NT2/D1 (cell line): ENCODE measurements at regions not wholly inside any gene's neighbourhood (a gene's known extent, or its start where the extent isn't known, plus 50 kb on each side); places are given as distances from the start of the nearest gene placed in this dataset.
"Not testable (repeated sequence)": the region's sequence is repeated elsewhere in the genome, so short reads cannot be mapped to it uniquely, and the experiment has no call there.

Experiments
- DNase-seq: peaks from one replicate; pipeline ENCODE4 v3.0.0-alpha.2; 2011; ENCODE audit warnings: low read depth, low spot score
- H3K27me3 ChIP-seq: 2 replicates; pipeline ENCODE4 v1.6.0; 2011; ENCODE audit warnings: mild to moderate bottlenecking; ENCODE audit not compliant: insufficient read length, insufficient read depth
- H3K36me3 ChIP-seq: 2 replicates; pipeline ENCODE4 v1.6.1; 2011; ENCODE audit warnings: mild to moderate bottlenecking, low read length, mixed read lengths; ENCODE audit not compliant: insufficient read depth, insufficient read length
- H3K4me1 ChIP-seq: 2 replicates; pipeline ENCODE4 v1.5.1; 2011; ENCODE audit not compliant: insufficient read depth, insufficient read length
- H3K4me3 ChIP-seq: 2 replicates; pipeline ENCODE4 v1.5.1; 2011; ENCODE audit warnings: low read depth; ENCODE audit not compliant: insufficient read length
- H3K9ac ChIP-seq: 2 replicates; pipeline ENCODE4 v1.6.0; 2011; ENCODE audit warnings: low read depth; ENCODE audit not compliant: insufficient read length
- H3K9me3 ChIP-seq: 2 replicates; pipeline ENCODE4 v1.5.1; 2011; ENCODE audit warnings: mild to moderate bottlenecking, low read length; ENCODE audit not compliant: insufficient read depth
- SUZ12 ChIP-seq: IDR thresholded peaks from 2 replicates; pipeline ENCODE4 v1.6.1; 2011; ENCODE audit not compliant: insufficient read length, insufficient read depth; ENCODE audit errors: extremely low read depth
- YY1 ChIP-seq: IDR thresholded peaks from 2 replicates; pipeline ENCODE4 v1.6.1; 2011; ENCODE audit not compliant: insufficient read length, insufficient read depth
- ZNF274 ChIP-seq: IDR thresholded peaks from 2 replicates; pipeline ENCODE4 v1.6.1; 2011; ENCODE audit warnings: mild to moderate bottlenecking, low read depth, low read length

DNA sequence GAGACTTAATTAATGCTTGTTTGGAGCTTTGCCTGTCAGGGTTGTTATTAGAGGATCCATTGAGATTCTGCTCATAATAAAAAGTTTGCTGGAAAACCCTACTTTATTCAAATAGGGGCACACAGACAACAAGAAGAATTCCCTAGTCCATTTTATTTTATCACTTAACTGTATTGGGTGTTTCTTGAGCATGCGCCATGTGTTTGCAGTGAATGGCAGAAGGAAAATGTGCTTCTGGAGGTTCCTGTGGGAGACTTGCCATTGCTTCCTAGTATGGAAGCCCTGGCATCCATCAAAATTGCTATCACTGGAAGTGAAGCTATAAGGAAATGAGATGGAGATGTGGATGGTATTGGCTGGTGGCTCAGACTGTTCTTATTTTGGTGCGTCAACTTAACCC, 106.6 kb upstream of the GALNT18 start:
- H3K4me3 ChIP-seq: no peak overlapping the region
- DNase-seq: no peak
- H3K27me3 ChIP-seq: no peaks in the 10 kb centered on the region
- no peaks in the 10 kb centered on the region for H3K4me1 ChIP-seq
- no peak for TF ChIP-seq YY1
- no peak for TF ChIP-seq SUZ12
- no peak for TF ChIP-seq ZNF274
- no peaks in the 10 kb centered on the region for H3K36me3 ChIP-seq
- no peaks in the 10 kb centered on the region for H3K9me3 ChIP-seq
- H3K9ac ChIP-seq: no peak overlapping the region

DNA sequence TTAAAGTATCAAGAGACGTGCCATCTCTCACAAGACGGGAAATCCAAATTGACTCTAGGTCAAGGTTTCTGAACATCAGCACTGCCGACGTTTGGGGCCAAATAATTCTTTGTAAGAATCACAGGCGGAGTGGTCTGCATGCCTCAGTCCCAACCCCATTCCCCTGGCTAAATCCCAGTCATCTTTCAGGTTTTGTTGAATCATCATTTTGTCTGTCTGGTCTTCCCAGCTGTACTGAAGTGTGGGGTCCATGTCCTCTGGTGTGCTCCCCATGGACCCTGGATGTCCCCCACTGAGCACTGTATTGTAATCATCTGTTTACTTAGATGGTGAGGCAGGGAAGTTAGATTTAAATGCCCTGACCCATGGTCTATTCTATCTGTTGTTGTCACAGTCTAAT, 103.6 kb upstream of the GALNT18 start:
- Histone ChIP-seq H3K9ac (no peak overlapping the region), H3K4me1 (no peaks in the 10 kb centered on the region), H3K27me3 (no peaks in the 10 kb centered on the region), H3K9me3 (no peaks in the 10 kb centered on the region), H3K36me3 (no peaks in the 10 kb centered on the region), H3K4me3 (no peak overlapping the region)
- no peak for TF ChIP-seq ZNF274
- no peak for TF ChIP-seq SUZ12
- TF ChIP-seq YY1: no peak
- DNase-seq: no peak

DNA sequence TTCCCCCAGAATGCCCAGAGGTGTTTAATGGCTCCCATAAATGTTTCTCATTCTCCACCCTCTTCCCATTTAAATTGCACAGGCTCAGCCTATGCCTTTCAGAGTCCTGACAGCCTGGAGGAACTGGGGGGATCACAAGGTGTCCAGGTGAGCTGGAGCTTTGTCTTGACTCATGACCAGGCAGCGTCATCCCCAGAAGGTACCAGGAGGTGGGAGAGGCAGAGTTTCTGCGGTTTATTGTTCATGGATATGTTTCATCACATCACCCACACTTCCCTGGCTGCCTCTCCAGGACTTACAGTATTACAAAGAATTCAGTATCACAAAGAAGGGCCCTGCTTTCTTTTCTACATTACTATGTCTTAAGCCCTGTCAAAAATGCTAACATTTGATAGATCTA, 103.2 kb upstream of the GALNT18 start:
- H3K36me3 ChIP-seq: no peaks in the 10 kb centered on the region
- H3K4me1 ChIP-seq: no peaks in the 10 kb centered on the region
- TF ChIP-seq YY1 (no peak), SUZ12 (no peak), ZNF274 (no peak)
- no peaks in the 10 kb centered on the region for H3K27me3 ChIP-seq
- H3K4me3 ChIP-seq: no peak overlapping the region
- no peak for DNase-seq
- no peak overlapping the region for H3K9ac ChIP-seq
- no peaks in the 10 kb centered on the region for H3K9me3 ChIP-seq

DNA sequence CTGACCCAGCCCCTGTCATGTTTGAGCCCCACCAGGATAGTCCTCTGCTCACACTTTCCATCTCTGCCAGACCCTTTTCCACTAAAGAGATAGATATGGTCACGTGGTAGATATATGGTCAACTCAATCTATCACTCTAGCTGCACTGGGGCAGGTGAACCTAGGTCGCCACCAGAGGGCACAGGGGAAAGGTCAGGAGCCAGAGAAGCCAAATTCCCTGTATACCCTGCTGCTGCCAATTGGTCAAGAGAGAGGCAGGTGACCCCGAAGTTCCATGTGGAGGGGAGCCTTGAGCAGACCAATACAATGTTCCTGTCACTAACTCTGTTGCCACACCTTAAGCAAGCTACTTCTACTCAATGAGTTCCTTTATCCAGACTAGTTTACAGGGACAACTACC, 101.1 kb upstream of the GALNT18 start:
- Histone ChIP-seq H3K9ac (no peak overlapping the region), H3K4me3 (no peak overlapping the region), H3K9me3 (no peaks in the 10 kb centered on the region), H3K27me3 (no peaks in the 10 kb centered on the region), H3K4me1 (no peaks in the 10 kb centered on the region), H3K36me3 (no peaks in the 10 kb centered on the region)
- TF ChIP-seq SUZ12: no peak
- TF ChIP-seq YY1: no peak
- TF ChIP-seq ZNF274: no peak
- DNase-seq: no peak

- no peak for TF ChIP-seq SUZ12
- TF ChIP-seq YY1: no peak
- TF ChIP-seq ZNF274: no peak
- DNase-seq: no peak
- Histone ChIP-seq H3K4me1 (no peaks in the 10 kb centered on the region), H3K9ac (no peak overlapping the region), H3K36me3 (no peaks in the 10 kb centered on the region), H3K9me3 (peaks cover 4% of the 10 kb centered on the region; the same call in 1 of the 2 replicates), H3K27me3 (no peaks in the 10 kb centered on the region), H3K4me3 (no peak overlapping the region)
Measured at GRCh38 chr11:11722246-11722645, 100.4 kb upstream of the GALNT18 start.

DNA sequence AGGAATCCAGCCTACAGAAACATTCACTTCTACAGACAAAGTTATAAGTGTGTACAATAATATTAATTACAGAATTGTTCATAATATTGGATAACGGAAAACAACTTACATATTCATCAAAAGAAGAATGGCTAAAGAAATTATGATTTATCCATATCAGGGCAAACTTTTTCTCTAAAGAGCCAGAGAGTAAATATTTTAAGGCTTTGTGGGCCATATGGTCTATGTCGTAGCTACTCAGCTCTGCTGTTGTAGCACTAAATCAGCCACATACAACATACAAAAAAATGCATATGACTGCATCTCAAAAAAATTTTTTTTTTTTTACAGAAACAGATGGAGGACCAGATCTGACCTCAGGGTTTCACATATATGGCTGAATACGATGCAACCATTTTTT, 96.7 kb upstream of the GALNT18 start:
- no peaks in the 10 kb centered on the region for H3K36me3 ChIP-seq
- no peaks in the 10 kb centered on the region for H3K27me3 ChIP-seq
- no peak for DNase-seq
- TF ChIP-seq ZNF274: no peak
- TF ChIP-seq YY1: no peak
- no peak for TF ChIP-seq SUZ12
- H3K4me1 ChIP-seq: no peaks in the 10 kb centered on the region
- no peak overlapping the region for H3K4me3 ChIP-seq
- H3K9ac ChIP-seq: no peak overlapping the region
- H3K9me3 ChIP-seq: peaks cover 11% of the 10 kb centered on the region; the same call in 1 of the 2 replicates

DNA sequence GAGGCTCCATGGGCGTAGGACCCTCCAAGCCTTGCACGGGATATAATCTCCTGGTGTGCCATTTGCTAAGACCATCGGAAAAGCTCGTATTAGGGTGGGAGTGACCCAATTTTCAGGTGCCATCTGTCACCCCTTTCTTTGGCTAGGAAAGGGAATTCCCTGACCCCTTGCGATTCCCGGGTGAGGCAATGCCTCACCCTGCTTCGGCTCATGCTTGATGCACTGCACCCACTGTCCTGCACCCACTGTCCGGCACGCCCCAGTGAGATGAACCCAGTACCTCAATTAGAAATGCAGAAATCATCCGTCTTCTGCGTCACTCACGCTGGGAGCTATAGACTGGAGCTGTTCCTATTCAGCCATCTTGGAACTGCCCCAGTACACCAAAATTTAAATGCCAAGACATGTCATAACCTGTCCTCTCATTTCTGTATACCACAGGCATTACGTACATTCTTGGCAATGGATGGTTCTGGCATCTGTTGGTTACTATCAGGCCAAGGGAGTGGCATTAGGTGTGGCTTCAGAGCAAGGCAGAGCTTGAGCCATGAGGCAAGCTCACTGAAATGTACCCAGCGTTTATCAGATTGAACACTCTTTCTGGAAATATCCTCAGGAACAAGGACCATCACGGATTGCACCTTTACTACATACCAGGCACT, 95.4 kb upstream of the GALNT18 start:
- Histone ChIP-seq H3K27me3 (no peaks in the 10 kb centered on the region), H3K4me1 (no peaks in the 10 kb centered on the region), H3K9ac (no peak overlapping the region), H3K9me3 (peaks cover 11% of the 10 kb centered on the region; the same call in 1 of the 2 replicates), H3K36me3 (no peaks in the 10 kb centered on the region), H3K4me3 (no peak overlapping the region)
- DNase-seq: no peak
- TF ChIP-seq ZNF274 (no peak), SUZ12 (no peak), YY1 (no peak)

GRCh38 chr11:11715075-11715474, 93.3 kb upstream of the GALNT18 start:
- H3K36me3 ChIP-seq, H3K9ac ChIP-seq, H3K27me3 ChIP-seq, H3K4me1 ChIP-seq, H3K4me3 ChIP-seq, DNase-seq: not testable (repeated sequence)
- peaks cover 11% of the 10 kb centered on the region; the same call in 1 of the 2 replicates for H3K9me3 ChIP-seq
